ENCODE measurements at regions not wholly inside any gene's neighbourhood (a gene's known extent, or its start where the extent isn't known, plus 50 kb on each side); places are given as distances from the start of the nearest gene placed in this dataset.

GRCh38 chr10:21327289-21327993, 198.0 kb downstream of the SKIDA1 start:
- no peaks in the 10 kb centered on the region for H4K20me1 ChIP-seq (ENCODE audit: insufficient read depth)

More at GRCh38 chr10:21327289-21327993, 198.0 kb downstream of the SKIDA1 start:
- Histone ChIP-seq H3K27me3 (ENCODE audit: insufficient read depth, low read depth, low read length) (no peaks in the 10 kb centered on the region), H3K27ac (ENCODE audit: low read length) (no peak overlapping the region), H3K79me2 (replicated peaks; ENCODE audit: insufficient read depth, low read length) (no peaks in the 10 kb centered on the region), H3K9me3 (ENCODE audit: low read length) (no peaks in the 10 kb centered on the region), H3K9ac (ENCODE audit: low read length) (no peak overlapping the region), H3K36me3 (ENCODE audit: insufficient read depth, low read length) (no peaks in the 10 kb centered on the region), H3K9me2 (ENCODE audit: insufficient read depth, low read length) (no peaks in the 10 kb centered on the region), H3K4me2 (ENCODE audit: low read length) (no peak overlapping the region), H3K4me3 (ENCODE audit: low read length) (no peak overlapping the region), H3F3A (ENCODE audit: insufficient read depth, low read length, poor library complexity, severe bottlenecking) (no peaks in the 10 kb centered on the region), H2AFZ (ENCODE audit: low read depth, low read length) (no peak overlapping the region)
- TF ChIP-seq POLR2AphosphoS5 (IDR thresholded peaks at IDR 0.05) (no peak), SMC3 (conservative IDR thresholded peaks at IDR 0.05; ENCODE audit: poor library complexity) (no peak), CTCF (IDR thresholded peaks at IDR 0.05; ENCODE audit: poor library complexity, severe bottlenecking) (no peak), REST (IDR thresholded peaks at IDR 0.05; ENCODE audit: borderline replicate concordance) (no peak), EZH2 (IDR thresholded peaks at IDR 0.05; ENCODE audit: borderline replicate concordance, insufficient read depth, low read length, poor library complexity, severe bottlenecking) (no peak), RAD21 (conservative IDR thresholded peaks at IDR 0.05) (no peak), TAF1 (IDR thresholded peaks at IDR 0.05; ENCODE audit: low read depth) (no peak), MXI1 (conservative IDR thresholded peaks at IDR 0.05; ENCODE audit: poor library complexity, severe bottlenecking) (no peak), EP300 (conservative IDR thresholded peaks at IDR 0.05; ENCODE audit: poor library complexity, severe bottlenecking) (no peak)
